ENCODE measurements at regions not wholly inside any gene's neighbourhood (a gene's known extent, or its start where the extent isn't known, plus 50 kb on each side); places are given as distances from the start of the nearest gene placed in this dataset.

DNA sequence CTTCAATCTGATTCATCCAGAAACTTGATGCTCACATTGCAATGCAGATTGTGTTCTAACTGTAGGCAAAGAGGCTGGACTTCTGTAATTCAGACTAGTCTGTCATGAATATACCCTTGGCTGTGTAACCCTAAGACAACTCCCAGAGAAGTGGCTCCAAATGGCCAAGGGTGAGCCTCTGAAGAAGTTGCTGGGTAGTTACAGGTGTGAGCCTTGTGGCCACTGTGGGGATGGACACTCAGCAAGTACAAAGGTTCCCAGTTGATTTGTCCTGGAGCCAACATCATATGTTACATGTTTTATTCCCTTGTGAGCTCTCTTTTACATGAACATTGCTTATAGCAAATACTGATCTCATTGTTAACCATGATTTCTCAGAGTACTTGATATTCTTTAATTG lies 94.8 kb upstream of the KCNJ3 start:
- no TSS peak for BruUV-seq (replicated peaks)
- ChIA-PET POLR2A (no interaction called here), CTCF (ENCODE audit: unreplicated experiment) (no interaction called here)

DNA sequence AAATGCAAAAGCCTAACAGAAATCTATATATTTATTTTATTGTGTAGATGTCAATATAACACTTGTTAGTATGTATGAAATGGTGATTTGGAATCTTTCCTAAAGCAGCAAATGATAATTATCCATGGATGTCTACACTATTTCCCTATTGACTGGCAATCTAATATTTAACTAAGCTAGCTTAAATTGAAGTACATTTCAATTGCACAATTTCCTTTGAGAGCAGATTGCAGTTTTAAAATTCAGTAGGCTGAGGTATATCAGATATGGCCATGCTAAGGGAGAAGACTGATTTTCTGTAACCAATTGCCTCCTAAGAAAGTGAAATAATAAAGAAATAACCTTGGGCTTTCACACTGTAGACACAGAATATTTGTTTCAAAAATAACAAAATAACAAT lies 90.1 kb upstream of the KCNJ3 start:
- Histone ChIP-seq H3K27ac (ENCODE audit: low read depth, low read length, poor library complexity, severe bottlenecking) (no peak overlapping the region), H3K9me2 (ENCODE audit: insufficient read depth, low read length) (no peaks in the 10 kb centered on the region), H4K20me1 (ENCODE audit: insufficient read depth, low read length) (no peaks in the 10 kb centered on the region), H3K4me3 (ENCODE audit: low read depth, low read length, poor library complexity, severe bottlenecking) (no peak overlapping the region), H3K79me2 (ENCODE audit: insufficient read depth, low read depth, low read length) (no peaks in the 10 kb centered on the region), H3K4me2 (ENCODE audit: low read length) (no peak overlapping the region), H3K36me3 (ENCODE audit: insufficient read depth, low read length) (no peaks in the 10 kb centered on the region), H2AFZ (ENCODE audit: low read length) (no peak overlapping the region), H3K9me3 (ENCODE audit: low read length) (no peaks in the 10 kb centered on the region), H3K4me1 (ENCODE audit: insufficient read depth, low read length, poor library complexity, severe bottlenecking) (no peaks in the 10 kb centered on the region)
- POLR2A ChIA-PET, result interaction anchor here (0.5 to 0.6 kb wide), 2 partner anchors 74 to 162 kb away, joined by 3 read pairs; no protein-coding TSS in a partner anchor
- DNase-seq (ENCODE audit: low spot score), result no peak
- intact Hi-C loops (cut with micrococcal nuclease; ENCODE audit: unreplicated experiment), result no loop called here
- TF ChIP-seq EZH2phosphoT487 (IDR thresholded peaks at IDR 0.05; ENCODE audit: borderline replicate concordance, low read depth, low read length), result no peak
- TF ChIP-seq, protein P1, sequence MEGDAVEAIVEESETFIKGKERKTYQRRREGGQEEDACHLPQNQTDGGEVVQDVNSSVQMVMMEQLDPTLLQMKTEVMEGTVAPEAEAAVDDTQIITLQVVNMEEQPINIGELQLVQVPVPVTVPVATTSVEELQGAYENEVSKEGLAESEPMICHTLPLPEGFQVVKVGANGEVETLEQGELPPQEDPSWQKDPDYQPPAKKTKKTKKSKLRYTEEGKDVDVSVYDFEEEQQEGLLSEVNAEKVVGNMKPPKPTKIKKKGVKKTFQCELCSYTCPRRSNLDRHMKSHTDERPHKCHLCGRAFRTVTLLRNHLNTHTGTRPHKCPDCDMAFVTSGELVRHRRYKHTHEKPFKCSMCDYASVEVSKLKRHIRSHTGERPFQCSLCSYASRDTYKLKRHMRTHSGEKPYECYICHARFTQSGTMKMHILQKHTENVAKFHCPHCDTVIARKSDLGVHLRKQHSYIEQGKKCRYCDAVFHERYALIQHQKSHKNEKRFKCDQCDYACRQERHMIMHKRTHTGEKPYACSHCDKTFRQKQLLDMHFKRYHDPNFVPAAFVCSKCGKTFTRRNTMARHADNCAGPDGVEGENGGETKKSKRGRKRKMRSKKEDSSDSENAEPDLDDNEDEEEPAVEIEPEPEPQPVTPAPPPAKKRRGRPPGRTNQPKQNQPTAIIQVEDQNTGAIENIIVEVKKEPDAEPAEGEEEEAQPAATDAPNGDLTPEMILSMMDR (conservative IDR thresholded peaks at IDR 0.05; ENCODE audit: low read length), result no peak
- CTCF ChIA-PET (ENCODE audit: unreplicated experiment), result no interaction called here
- BruUV-seq (replicated peaks), result no TSS peak

More for the DNA sequence above, 94.8 kb upstream of the KCNJ3 start:
- Histone ChIP-seq H3K4me2 (ENCODE audit: low read length) (no peak overlapping the region), H3K4me1 (ENCODE audit: insufficient read depth, low read length, poor library complexity, severe bottlenecking) (no peaks in the 10 kb centered on the region), H3K9me3 (ENCODE audit: low read length) (no peaks in the 10 kb centered on the region), H3K79me2 (ENCODE audit: insufficient read depth, low read depth, low read length) (no peaks in the 10 kb centered on the region), H3K4me3 (ENCODE audit: low read depth, low read length, poor library complexity, severe bottlenecking) (no peak overlapping the region), H3K27ac (ENCODE audit: low read depth, low read length, poor library complexity, severe bottlenecking) (no peak overlapping the region), H2AFZ (ENCODE audit: low read length) (no peak overlapping the region), H3K36me3 (ENCODE audit: insufficient read depth, low read length) (no peaks in the 10 kb centered on the region), H4K20me1 (ENCODE audit: insufficient read depth, low read length) (no peaks in the 10 kb centered on the region), H3K9me2 (ENCODE audit: insufficient read depth, low read length) (no peaks in the 10 kb centered on the region)
- intact Hi-C loops (cut with micrococcal nuclease; ENCODE audit: unreplicated experiment), result no loop called here
- DNase-seq (ENCODE audit: low spot score), result no peak
- TF ChIP-seq, protein P1 (conservative IDR thresholded peaks at IDR 0.05; ENCODE audit: low read length), result no peak
- TF ChIP-seq EZH2phosphoT487 (IDR thresholded peaks at IDR 0.05; ENCODE audit: borderline replicate concordance, low read depth, low read length), result no peak

DNA sequence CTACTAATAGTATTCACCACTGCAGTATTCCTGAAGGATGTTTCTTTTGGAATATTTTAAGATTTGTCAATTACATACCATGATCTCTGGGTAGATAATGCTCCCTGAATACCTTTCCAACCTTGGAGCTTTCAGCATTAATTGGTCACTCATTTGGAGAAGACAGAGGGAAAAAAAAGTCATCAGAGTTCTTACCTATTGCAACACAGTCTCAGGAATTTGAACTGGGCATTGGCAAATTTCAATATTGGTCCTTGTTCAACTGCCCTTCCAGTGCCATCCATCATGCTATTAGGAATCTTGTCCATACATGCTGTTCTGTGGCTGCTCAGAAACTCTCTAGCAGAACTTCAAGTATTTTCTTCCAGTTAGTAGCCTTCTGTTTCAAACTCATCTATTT lies 83.6 kb upstream of the KCNJ3 start:
- H3K9me2 ChIP-seq (ENCODE audit: insufficient read depth, low read length), result no peaks in the 10 kb centered on the region
- no peak overlapping the region for H3K27ac ChIP-seq (ENCODE audit: low read depth, low read length, poor library complexity, severe bottlenecking)
- no TSS peak for BruUV-seq (replicated peaks)
- no peaks in the 10 kb centered on the region for H4K20me1 ChIP-seq (ENCODE audit: insufficient read depth, low read length)
- POLR2A ChIA-PET, result no interaction called here
- no peaks in the 10 kb centered on the region for H3K9me3 ChIP-seq (ENCODE audit: low read length)
- no peaks in the 10 kb centered on the region for H3K79me2 ChIP-seq (ENCODE audit: insufficient read depth, low read depth, low read length)
- no peak overlapping the region for H3K4me2 ChIP-seq (ENCODE audit: low read length)
- no peak overlapping the region for H2AFZ ChIP-seq (ENCODE audit: low read length)
- H3K36me3 ChIP-seq (ENCODE audit: insufficient read depth, low read length), result no peaks in the 10 kb centered on the region
- CTCF ChIA-PET (ENCODE audit: unreplicated experiment), result no interaction called here
- intact Hi-C loops (cut with micrococcal nuclease; ENCODE audit: unreplicated experiment), result no loop called here
- TF ChIP-seq, protein P1 (conservative IDR thresholded peaks at IDR 0.05; ENCODE audit: low read length), result no peak
- TF ChIP-seq EZH2phosphoT487 (IDR thresholded peaks at IDR 0.05; ENCODE audit: borderline replicate concordance, low read depth, low read length), result no peak
- H3K4me1 ChIP-seq (ENCODE audit: insufficient read depth, low read length, poor library complexity, severe bottlenecking), result no peaks in the 10 kb centered on the region
- no peak overlapping the region for H3K4me3 ChIP-seq (ENCODE audit: low read depth, low read length, poor library complexity, severe bottlenecking)
- DNase-seq (ENCODE audit: low spot score), result no peak
